COLO668 (cell line): ENCODE measurements at regions not wholly inside any gene's neighbourhood (a gene's known extent, or its start where the extent isn't known, plus 50 kb on each side); places are given as distances from the start of the nearest gene placed in this dataset.
"Not testable (repeated sequence)": the region's sequence is repeated elsewhere in the genome, so short reads cannot be mapped to it uniquely, and the experiment has no call there.

Source experiments
- DNase-seq: peaks from one replicate; lab custom pipeline; 2025; ENCODE audit not compliant: unreplicated experiment; lab: John Stamatoyannopoulos, UW

- not testable (repeated sequence) for DNase-seq
Observed at GRCh38 chr3:130151555-130151954, 69.9 kb downstream of the ALG1L2 start.

- not testable (repeated sequence) for DNase-seq
Observed at GRCh38 chr3:130153247-130153646, 71.6 kb downstream of the ALG1L2 start.

GRCh38 chr3:130155464-130155863 lies 73.8 kb downstream of the ALG1L2 start:
- DNase-seq, result not testable (repeated sequence)

GRCh38 chr3:130166856-130167255 lies 85.2 kb downstream of the ALG1L2 start:
- not testable (repeated sequence) for DNase-seq

GRCh38 chr3:130175195-130175594 lies 93.6 kb downstream of the ALG1L2 start:
- not testable (repeated sequence) for DNase-seq

- not testable (repeated sequence) for DNase-seq
Observed at GRCh38 chr3:130176476-130177256, 95.0 kb downstream of the ALG1L2 start.

GRCh38 chr3:130178835-130179234 lies 97.2 kb downstream of the ALG1L2 start:
- not testable (repeated sequence) for DNase-seq

GRCh38 chr3:130179353-130179970 lies 97.8 kb downstream of the ALG1L2 start:
- DNase-seq, result peak; percentile 15

GRCh38 chr3:130182475-130182874 lies 100.8 kb downstream of the ALG1L2 start:
- DNase-seq, result not testable (repeated sequence)

- DNase-seq, result not testable (repeated sequence)
Observed at GRCh38 chr3:130183689-130184088, 102.1 kb downstream of the ALG1L2 start.

- DNase-seq, result not testable (repeated sequence)
Observed at GRCh38 chr3:130184152-130185024, 102.8 kb downstream of the ALG1L2 start.

- DNase-seq, result not testable (repeated sequence)
Observed at GRCh38 chr3:130201272-130201671, 119.6 kb downstream of the ALG1L2 start.

GRCh38 chr3:130203633-130204032 lies 122.0 kb downstream of the ALG1L2 start:
- DNase-seq, result not testable (repeated sequence)

GRCh38 chr3:130227540-130227939 lies 117.9 kb upstream of the COL6A5 start:
- no peak for DNase-seq

GRCh38 chr3:130242850-130243569 lies 102.5 kb upstream of the COL6A5 start:
- DNase-seq, result no peak

GRCh38 chr3:130243808-130244207 lies 101.7 kb upstream of the COL6A5 start:
- no peak for DNase-seq

- no peak for DNase-seq
Observed at GRCh38 chr3:130250982-130251381, 94.5 kb upstream of the COL6A5 start.

GRCh38 chr3:130255442-130255841 lies 90.0 kb upstream of the COL6A5 start:
- DNase-seq, result no peak

GRCh38 chr3:130256821-130257340 lies 88.6 kb upstream of the COL6A5 start:
- DNase-seq, result no peak

GRCh38 chr3:130258532-130258952 lies 86.9 kb upstream of the COL6A5 start:
- DNase-seq, result no peak
